Stimulated activated CD8-positive, alpha-beta memory T cell treated with anti-CD3 and anti-CD28 coated beads, Interleukin-12 subunit alpha, Interleukin-12 subunit beta, amount 100 ng/mL, for 1 hour (primary cell): ENCODE measurements at regions not wholly inside any gene's neighbourhood (a gene's known extent, or its start where the extent isn't known, plus 50 kb on each side); places are given as distances from the start of the nearest gene placed in this dataset.

Experiments
- DNase-seq: peaks from one replicate; pipeline ENCODE4 v3.0.0-alpha.2; 2020; ENCODE audit warnings: low read depth

GRCh38 chr12:91441993-91442952 lies 259.7 kb upstream of the DCN start:
- DNase-seq: no peak

- DNase-seq: no peak
Measured at GRCh38 chr12:91441246-91441645, 258.6 kb upstream of the DCN start.

- DNase-seq: no peak
Measured at GRCh38 chr12:91434081-91434480, 251.5 kb upstream of the DCN start.

GRCh38 chr12:91432755-91433154 lies 250.1 kb upstream of the DCN start:
- no peak for DNase-seq

- DNase-seq: no peak
Measured at GRCh38 chr12:91432089-91432488, 249.5 kb upstream of the DCN start.

- DNase-seq: no peak
Measured at GRCh38 chr12:91424506-91424905, 241.9 kb upstream of the DCN start.

GRCh38 chr12:91423693-91424050 lies 241.1 kb upstream of the DCN start:
- no peak for DNase-seq

GRCh38 chr12:91422811-91423692 lies 240.4 kb upstream of the DCN start:
- no peak for DNase-seq

- DNase-seq: no peak
Measured at GRCh38 chr12:91422127-91422526, 239.5 kb upstream of the DCN start.

GRCh38 chr12:91419809-91420208 lies 237.2 kb upstream of the DCN start:
- no peak for DNase-seq

- no peak for DNase-seq
Measured at GRCh38 chr12:91418221-91419090, 235.8 kb upstream of the DCN start.

GRCh38 chr12:91417650-91418049 lies 235.0 kb upstream of the DCN start:
- DNase-seq: no peak

- DNase-seq: no peak
Measured at GRCh38 chr12:91414636-91415035, 232.0 kb upstream of the DCN start.

GRCh38 chr12:91413581-91414546 lies 231.2 kb upstream of the DCN start:
- no peak for DNase-seq

GRCh38 chr12:91406920-91407341 lies 224.3 kb upstream of the DCN start:
- DNase-seq: no peak

- DNase-seq: no peak
Measured at GRCh38 chr12:91404441-91404840, 221.8 kb upstream of the DCN start.

- no peak for DNase-seq
Measured at GRCh38 chr12:91401190-91401589, 218.6 kb upstream of the DCN start.

GRCh38 chr12:91400271-91400670 lies 217.7 kb upstream of the DCN start:
- no peak for DNase-seq

- DNase-seq: no peak
Measured at GRCh38 chr12:91397866-91398532, 215.4 kb upstream of the DCN start.

- DNase-seq: no peak
Measured at GRCh38 chr12:91396293-91396692, 213.7 kb upstream of the DCN start.
